Liver (tissue), 3 donors: ENCODE measurements at regions not wholly inside any gene's neighbourhood (a gene's known extent, or its start where the extent isn't known, plus 50 kb on each side); places are given as distances from the start of the nearest gene placed in this dataset.

ENCODE experiments used
- SP1 ChIP-seq: IDR thresholded peaks from 2 replicates; pipeline ENCODE4 v1.6.1; 2018; ENCODE audit warnings: antibody characterized with exemption, mild to moderate bottlenecking
- TF ChIP-seq, protein P1 (sequence below): fragments of 150-350 bp; IDR thresholded peaks from 2 replicates; pipeline ENCODE4 v1.5.1; 2017; ENCODE audit warnings: improper control_type of control experiment, low read depth, low read length; ENCODE audit not compliant: missing input control
- donor health status: healthy.
- donor health status: healthy.

DNA sequence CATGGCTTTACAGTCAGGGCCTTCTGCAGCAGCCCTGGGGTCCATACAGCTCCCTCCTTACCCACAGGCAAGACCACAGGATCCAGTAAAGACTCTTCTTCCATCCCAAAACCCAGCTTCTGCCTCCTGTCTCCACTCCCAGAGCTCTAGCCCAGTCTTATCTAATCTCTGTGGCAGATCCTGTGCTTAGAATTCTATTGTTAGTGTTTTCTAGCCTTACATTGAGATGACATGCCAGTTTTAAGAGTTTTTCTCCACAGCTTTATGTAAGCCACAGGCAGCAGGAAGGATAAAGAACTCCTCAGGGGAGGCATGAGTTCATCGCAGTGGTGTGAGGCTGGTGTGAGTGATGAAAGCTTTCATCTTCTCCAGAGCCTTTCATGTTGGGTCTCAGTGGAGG, 129.1 kb downstream of the RCHY1 start:
- TF ChIP-seq, protein P1, sequence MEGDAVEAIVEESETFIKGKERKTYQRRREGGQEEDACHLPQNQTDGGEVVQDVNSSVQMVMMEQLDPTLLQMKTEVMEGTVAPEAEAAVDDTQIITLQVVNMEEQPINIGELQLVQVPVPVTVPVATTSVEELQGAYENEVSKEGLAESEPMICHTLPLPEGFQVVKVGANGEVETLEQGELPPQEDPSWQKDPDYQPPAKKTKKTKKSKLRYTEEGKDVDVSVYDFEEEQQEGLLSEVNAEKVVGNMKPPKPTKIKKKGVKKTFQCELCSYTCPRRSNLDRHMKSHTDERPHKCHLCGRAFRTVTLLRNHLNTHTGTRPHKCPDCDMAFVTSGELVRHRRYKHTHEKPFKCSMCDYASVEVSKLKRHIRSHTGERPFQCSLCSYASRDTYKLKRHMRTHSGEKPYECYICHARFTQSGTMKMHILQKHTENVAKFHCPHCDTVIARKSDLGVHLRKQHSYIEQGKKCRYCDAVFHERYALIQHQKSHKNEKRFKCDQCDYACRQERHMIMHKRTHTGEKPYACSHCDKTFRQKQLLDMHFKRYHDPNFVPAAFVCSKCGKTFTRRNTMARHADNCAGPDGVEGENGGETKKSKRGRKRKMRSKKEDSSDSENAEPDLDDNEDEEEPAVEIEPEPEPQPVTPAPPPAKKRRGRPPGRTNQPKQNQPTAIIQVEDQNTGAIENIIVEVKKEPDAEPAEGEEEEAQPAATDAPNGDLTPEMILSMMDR: no peak
- no peak for TF ChIP-seq SP1
